HL-60 (cell line): ENCODE measurements at regions not wholly inside any gene's neighbourhood (a gene's known extent, or its start where the extent isn't known, plus 50 kb on each side); places are given as distances from the start of the nearest gene placed in this dataset.
A peak's percentile ranks its signal among the peaks of the same experiment; 100 is the strongest.

ENCODE experiments used
- DNase-seq, 2 experiments: peaks; one replicate each; pipeline ENCODE4 v3.0.0-alpha.2; 2010 to 2020; ENCODE audit warnings: low read depth in 1 of 2, low spot score in 1 of 2
- H3K27ac ChIP-seq: fragments of 250-450 bp; sonication (Bioruptor Pico); replicated peaks from 2 replicates; pipeline ENCODE4 v1.5.1; 2020; ENCODE audit warnings: mild to moderate bottlenecking, moderate library complexity
- H3K27me3 ChIP-seq: fragments of 250-450 bp; sonication (Bioruptor Pico); 2 replicates; pipeline ENCODE4 v1.5.1; 2021; ENCODE audit warnings: mild to moderate bottlenecking, moderate library complexity; ENCODE audit not compliant: insufficient read depth, poor library complexity, severe bottlenecking
- H3K4me3 ChIP-seq: replicated peaks from 2 replicates; pipeline ENCODE4 v1.5.1; 2011; ENCODE audit warnings: mild to moderate bottlenecking, control low read depth, low read length; ENCODE audit not compliant: insufficient read depth
- CTCF ChIP-seq: IDR thresholded peaks from one replicate; pipeline ENCODE4 v1.5.1; 2011; ENCODE audit warnings: low read length, control low read depth, inconsistent platforms; ENCODE audit not compliant: insufficient read depth
- GABPA ChIP-seq: IDR thresholded peaks from 2 replicates; pipeline ENCODE4 v1.6.1; 2012; ENCODE audit warnings: low read depth
- POLR2AphosphoS5 ChIP-seq: IDR thresholded peaks from 2 replicates; pipeline ENCODE4 v1.6.1; 2012; ENCODE audit warnings: low read depth
- REST ChIP-seq: IDR thresholded peaks from 2 replicates; pipeline ENCODE4 v1.6.1; 2012; ENCODE audit warnings: low read depth; ENCODE audit not compliant: insufficient replicate concordance
- SPI1 ChIP-seq: IDR thresholded peaks from 2 replicates; pipeline ENCODE4 v1.6.1; 2012; ENCODE audit warnings: low read depth, mild to moderate bottlenecking, borderline replicate concordance

GRCh38 chr5:119302449-119302848 lies 53.4 kb upstream of the TNFAIP8 start:
- no peak for DNase-seq
- TF ChIP-seq POLR2AphosphoS5 (no peak), REST (no peak), SPI1 (no peak), CTCF (no peak), GABPA (no peak)
- Histone ChIP-seq H3K27ac (no peak overlapping the region; the same call in 1 of the 2 replicates), H3K27me3 (no peaks in the 10 kb centered on the region), H3K4me3 (no peak overlapping the region)

- Histone ChIP-seq H3K4me3 (no peak overlapping the region), H3K27ac (peak overlapping the region; percentile 55), H3K27me3 (no peaks in the 10 kb centered on the region)
- DNase-seq = no peak
- TF ChIP-seq REST (no peak), CTCF (no peak), SPI1 (peak; percentile 34; the same call in 1 of the 2 replicates), POLR2AphosphoS5 (no peak), GABPA (no peak)
These were observed 52.6 kb upstream of the TNFAIP8 start for GRCh38 chr5:119302916-119303897.

GRCh38 chr5:119304439-119305211 lies 51.2 kb upstream of the TNFAIP8 start:
- no peak for DNase-seq
- H3K27ac ChIP-seq = peak overlapping the region; percentile 88
- H3K27me3 ChIP-seq = no peaks in the 10 kb centered on the region
- H3K4me3 ChIP-seq = no peak overlapping the region
- no peak for TF ChIP-seq CTCF
- no peak; the same call in 1 of the 2 replicates for TF ChIP-seq SPI1
- no peak for TF ChIP-seq GABPA
- no peak for TF ChIP-seq POLR2AphosphoS5
- TF ChIP-seq REST = no peak
